ENCODE measurements at regions not wholly inside any gene's neighbourhood (a gene's known extent, or its start where the extent isn't known, plus 50 kb on each side); places are given as distances from the start of the nearest gene placed in this dataset.

DNA sequence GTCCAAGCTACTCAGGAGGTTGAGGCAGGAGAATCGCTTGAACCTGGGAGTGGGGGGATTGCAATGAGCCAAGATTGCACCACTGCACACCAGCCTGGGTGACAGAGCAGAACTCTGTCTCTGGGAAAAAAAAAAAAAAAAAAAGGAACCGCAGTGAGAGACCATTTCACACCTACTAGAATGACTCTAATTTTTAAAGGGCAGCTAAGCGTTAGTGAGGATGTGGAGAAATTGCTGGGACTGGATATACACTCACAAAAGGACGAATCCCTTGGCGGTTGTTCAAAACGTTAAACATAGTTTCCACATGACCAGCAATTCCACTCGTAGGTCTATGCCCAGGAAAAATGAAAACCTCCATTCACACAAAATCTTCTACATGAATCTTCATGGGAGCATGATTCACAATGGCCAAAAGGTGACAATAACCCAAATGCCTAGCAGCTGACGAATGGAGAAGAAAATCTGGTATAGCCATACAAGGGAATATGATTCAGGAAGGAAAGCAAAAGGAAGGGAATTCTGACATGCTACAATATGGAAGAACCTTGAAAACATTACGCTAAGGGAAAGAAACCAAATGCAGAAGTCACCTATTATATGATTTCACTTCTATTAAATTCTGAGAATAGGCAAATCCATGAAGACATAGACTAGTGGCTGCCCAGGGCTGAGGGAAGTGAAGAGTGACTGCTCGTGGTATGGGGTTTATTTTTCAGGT, 127.0 kb downstream of the CHSY1 start:
- no peaks in the 10 kb centered on the region for H3K27me3 ChIP-seq (ENCODE audit: control insufficient read depth, insufficient read depth)
- DNase-seq: peak in 1 of 3 donors; percentile 8
- H3K4me1 ChIP-seq (ENCODE audit: control insufficient read depth, insufficient read depth, low read length): peaks cover 10% of the 10 kb centered on the region
- intact Hi-C loops (cut with DNase I): loop anchor here in 2 of 4 donors (10.0 kb wide), 2 partner anchors 80 to 130 kb away; partner anchors contain the start of gene CHSY1 (in 1 of the 2)
- 79% methylated on average over 10 of the region's 10 CpGs for WGBS
- no peak overlapping the region for H3K4me3 ChIP-seq (ENCODE audit: low read length)
- H3K27ac ChIP-seq (ENCODE audit: low read length): no peak overlapping the region
- no peak for ATAC-seq
- no peaks in the 10 kb centered on the region for H3K9me3 ChIP-seq (ENCODE audit: control insufficient read depth, low read length)

DNA sequence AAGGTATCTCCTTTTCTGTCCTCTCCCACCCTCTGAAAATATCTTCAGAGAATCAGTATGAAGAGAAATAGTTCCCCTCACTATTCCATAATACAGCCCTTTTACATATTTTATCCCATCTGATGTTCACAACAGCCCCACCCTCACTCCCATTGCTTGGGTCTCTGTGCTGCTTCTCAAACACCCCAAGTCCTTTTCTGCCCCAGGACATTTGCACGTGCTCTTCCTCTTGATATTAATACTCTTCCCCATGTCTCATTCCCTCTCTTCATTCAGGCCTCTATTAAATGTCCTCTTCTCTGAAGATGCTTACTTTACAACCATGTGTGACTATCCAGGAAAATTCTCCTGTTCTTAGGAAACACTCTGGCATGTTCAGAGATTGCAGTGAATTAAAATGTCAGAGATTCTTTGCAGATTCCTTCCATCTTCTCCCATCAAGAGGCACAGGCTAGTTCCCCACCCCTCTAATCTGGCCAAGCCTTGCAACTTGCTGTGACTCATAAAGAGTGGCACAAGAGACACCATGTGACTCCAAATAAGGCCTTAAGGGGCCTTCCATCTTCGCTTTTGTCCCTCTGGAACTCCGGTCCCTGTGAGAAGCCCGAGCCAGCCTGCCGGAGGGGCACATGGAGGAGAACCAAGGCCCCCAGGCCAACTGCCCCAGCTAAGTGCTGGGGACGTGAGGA, 128.5 kb downstream of the CHSY1 start:
- peak in 1 of 3 donors; percentile 27 for DNase-seq
- intact Hi-C loops (cut with DNase I): loop anchor here in 2 of 4 donors (10.0 kb wide), 2 partner anchors 81 to 131 kb away; partner anchors contain the start of gene CHSY1 (in 1 of the 2)
- Histone ChIP-seq H3K4me1 (ENCODE audit: control insufficient read depth, insufficient read depth, low read length) (peaks cover 10% of the 10 kb centered on the region), H3K9me3 (ENCODE audit: control insufficient read depth, low read length) (no peaks in the 10 kb centered on the region), H3K4me3 (ENCODE audit: low read length) (no peak overlapping the region), H3K27me3 (ENCODE audit: control insufficient read depth, insufficient read depth) (no peaks in the 10 kb centered on the region), H3K27ac (ENCODE audit: low read length) (no peak overlapping the region)
- no peak for ATAC-seq
- 93% methylated on average over 6 of the region's 6 CpGs for WGBS

DNA sequence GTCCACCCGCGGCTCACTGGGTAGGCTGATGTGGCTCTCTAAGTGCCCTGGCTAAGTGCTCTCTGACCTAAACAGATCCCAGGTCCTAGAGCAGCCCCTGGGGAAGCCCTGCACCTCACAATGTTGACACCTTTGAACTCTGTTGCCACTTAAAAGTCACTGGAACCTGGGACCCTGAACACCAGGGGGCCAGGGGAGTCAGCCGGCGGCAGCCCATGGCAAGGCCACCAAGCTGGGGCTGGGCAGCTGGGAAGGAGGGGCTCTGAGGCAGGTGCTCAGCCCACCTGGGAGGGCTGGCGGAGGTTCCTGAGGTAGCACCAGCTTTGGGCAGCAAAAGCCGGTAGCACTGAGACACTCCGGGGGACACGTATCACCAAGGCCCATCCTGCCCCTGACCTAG, 129.0 kb downstream of the CHSY1 start:
- no peak for ATAC-seq
- H3K9me3 ChIP-seq (ENCODE audit: control insufficient read depth, low read length): no peaks in the 10 kb centered on the region
- no peaks in the 10 kb centered on the region for H3K27me3 ChIP-seq (ENCODE audit: control insufficient read depth, insufficient read depth)
- intact Hi-C loops (cut with DNase I): loop anchor here in 2 of 4 donors (10.0 kb wide), 2 partner anchors 82 to 132 kb away; partner anchors contain the start of gene CHSY1 (in 1 of the 2)
- peaks cover 10% of the 10 kb centered on the region for H3K4me1 ChIP-seq (ENCODE audit: control insufficient read depth, insufficient read depth, low read length)
- H3K27ac ChIP-seq (ENCODE audit: low read length): no peak overlapping the region
- peak in 1 of 3 donors; percentile 40 for DNase-seq
- 96% methylated on average over 8 of the region's 8 CpGs for WGBS
- H3K4me3 ChIP-seq (ENCODE audit: low read length): no peak overlapping the region

DNA sequence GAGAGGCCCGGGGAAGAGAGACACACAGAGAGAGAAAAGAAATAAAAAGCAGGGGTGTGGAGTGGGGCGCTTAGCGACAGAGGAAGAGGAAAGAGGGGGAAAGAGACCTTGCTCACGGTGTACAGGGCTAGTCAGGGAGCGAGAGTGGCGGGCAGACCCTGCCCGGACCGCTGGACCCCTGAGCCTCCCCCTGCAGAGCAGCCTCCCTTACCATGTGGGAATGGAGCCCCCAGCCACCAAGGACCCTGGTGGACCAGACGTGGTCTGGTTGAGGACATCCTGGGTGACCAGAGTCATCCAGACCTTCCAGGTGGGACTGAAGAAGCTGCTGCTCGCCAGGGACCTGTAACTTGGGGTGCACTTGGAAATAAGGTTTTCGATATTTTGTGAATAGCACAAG, 129.6 kb downstream of the CHSY1 start:
- no peak overlapping the region for H3K4me3 ChIP-seq (ENCODE audit: low read length)
- peak in 1 of 3 donors; percentile 35 for DNase-seq
- no peaks in the 10 kb centered on the region for H3K27me3 ChIP-seq (ENCODE audit: control insufficient read depth, insufficient read depth)
- peak in 1 of 2 donors; percentile 16 for ATAC-seq
- peaks cover 10% of the 10 kb centered on the region for H3K4me1 ChIP-seq (ENCODE audit: control insufficient read depth, insufficient read depth, low read length)
- intact Hi-C loops (cut with DNase I): loop anchor here in 2 of 4 donors (10.0 kb wide), 2 partner anchors 83 to 133 kb away; partner anchors contain the start of gene CHSY1 (in 1 of the 2)
- H3K9me3 ChIP-seq (ENCODE audit: control insufficient read depth, low read length): no peaks in the 10 kb centered on the region
- WGBS: 83% methylated on average over 11 of the region's 11 CpGs
- H3K27ac ChIP-seq (ENCODE audit: low read length): no peak overlapping the region

DNA sequence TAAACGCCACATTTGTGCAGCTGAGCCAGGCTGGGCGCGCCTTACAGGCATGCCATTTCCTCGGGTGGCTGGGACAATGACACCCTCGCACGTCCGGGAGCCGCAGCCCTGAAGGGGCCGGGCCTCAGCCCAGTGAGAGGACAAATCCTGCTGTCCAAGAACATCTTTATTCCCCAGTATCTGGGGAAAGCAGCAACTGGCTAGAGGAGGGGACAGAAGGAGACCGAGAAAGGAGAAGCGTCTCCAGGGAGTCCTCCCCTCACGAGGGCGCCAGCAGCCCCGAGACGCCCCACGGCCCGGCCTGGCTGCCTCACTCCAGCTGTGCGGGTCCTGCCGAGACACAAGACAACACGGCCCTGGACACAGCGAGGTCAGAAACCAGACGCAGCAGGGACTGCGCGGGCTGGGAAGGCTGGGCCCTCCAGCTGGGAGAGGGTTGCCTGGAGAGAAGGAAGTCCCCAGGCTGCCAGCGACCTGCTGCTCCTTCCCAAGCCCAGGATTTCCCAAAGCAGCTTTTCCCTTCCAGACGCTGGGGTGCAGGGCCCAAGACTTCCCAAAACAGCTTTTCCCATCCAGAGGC, 130.2 kb downstream of the CHSY1 start:
- peak; percentile 78 to 94 (median 92) for DNase-seq
- Histone ChIP-seq H3K27me3 (ENCODE audit: control insufficient read depth, insufficient read depth) (no peaks in the 10 kb centered on the region), H3K27ac (ENCODE audit: low read length) (peak overlapping the region; percentile 8), H3K4me1 (ENCODE audit: control insufficient read depth, insufficient read depth, low read length) (peaks cover 5% of the 10 kb centered on the region), H3K4me3 (ENCODE audit: low read length) (no peak overlapping the region), H3K9me3 (ENCODE audit: control insufficient read depth, low read length) (no peaks in the 10 kb centered on the region)
- intact Hi-C loops (cut with DNase I): loop anchor here in 2 of 4 donors (10.0 kb wide), 2 partner anchors 83 to 133 kb away; partner anchors contain the start of gene CHSY1 (in 1 of the 2)
- 5% methylated on average over 26 of the region's 26 CpGs for WGBS
- ATAC-seq: peak; percentile 89 to 91

DNA sequence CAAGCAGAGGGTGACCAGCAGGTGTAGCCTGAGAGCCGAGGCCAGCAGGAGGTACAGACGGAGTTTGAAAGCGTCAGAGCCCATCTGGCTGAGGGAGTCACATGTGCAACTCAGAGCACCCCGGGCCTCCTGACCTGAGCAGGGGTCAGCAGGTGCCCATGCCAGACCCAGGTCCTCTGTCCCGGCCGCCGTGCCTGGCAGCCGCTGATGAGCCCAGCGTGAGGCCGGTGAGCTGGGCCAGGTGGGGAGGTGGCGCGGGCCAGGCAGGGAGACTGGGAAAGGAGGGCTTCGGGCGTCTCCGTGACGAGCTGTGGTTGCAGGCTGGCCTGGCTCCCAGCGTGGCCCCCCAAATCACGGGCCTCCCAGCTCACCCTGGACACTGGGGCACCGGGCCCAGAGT, 130.9 kb downstream of the CHSY1 start:
- peaks cover 5% of the 10 kb centered on the region for H3K4me1 ChIP-seq (ENCODE audit: control insufficient read depth, insufficient read depth, low read length)
- H3K4me3 ChIP-seq (ENCODE audit: low read length): no peak overlapping the region
- 71% methylated on average over 19 of the region's 19 CpGs for WGBS
- no peaks in the 10 kb centered on the region for H3K27me3 ChIP-seq (ENCODE audit: control insufficient read depth, insufficient read depth)
- ATAC-seq: peak; percentile 30
- peak in 1 of 3 donors; percentile 73 for DNase-seq
- H3K9me3 ChIP-seq (ENCODE audit: control insufficient read depth, low read length): no peaks in the 10 kb centered on the region
- no peak overlapping the region for H3K27ac ChIP-seq (ENCODE audit: low read length)
- intact Hi-C loops (cut with DNase I): loop anchor here in 2 of 4 donors (10.0 kb wide), 2 partner anchors 84 to 134 kb away; partner anchors contain the start of gene CHSY1 (in 1 of the 2)

DNA sequence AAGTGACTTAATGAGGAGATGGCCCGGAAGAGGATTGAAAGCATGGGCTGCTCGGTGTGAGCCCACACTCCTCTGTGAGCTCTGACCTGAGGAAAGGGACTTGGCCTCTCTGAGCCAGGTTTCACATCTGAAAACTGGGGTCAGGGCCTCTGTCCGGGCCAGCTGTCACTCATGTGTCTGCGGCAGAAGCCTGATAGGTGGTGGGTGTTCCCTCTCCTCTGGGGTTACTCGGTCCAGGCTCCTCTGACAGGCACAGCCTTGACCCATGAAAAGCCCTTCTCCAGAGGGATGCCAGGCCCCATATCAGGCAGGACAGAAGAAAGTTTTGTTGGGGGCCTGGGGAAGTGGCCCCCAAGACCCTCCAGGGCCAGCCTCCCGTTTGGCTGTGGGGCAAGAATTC, 131.4 kb downstream of the CHSY1 start:
- peak in 1 of 3 donors; percentile 46 for DNase-seq
- no peaks in the 10 kb centered on the region for H3K9me3 ChIP-seq (ENCODE audit: control insufficient read depth, low read length)
- ATAC-seq: no peak
- H3K27ac ChIP-seq (ENCODE audit: low read length): no peak overlapping the region
- 91% methylated on average over 6 of the region's 6 CpGs for WGBS
- H3K4me3 ChIP-seq (ENCODE audit: low read length): no peak overlapping the region
- intact Hi-C loops (cut with DNase I): loop anchor here in 2 of 4 donors (10.0 kb wide), 2 partner anchors 84 to 134 kb away; partner anchors contain the start of gene CHSY1 (in 1 of the 2)
- H3K27me3 ChIP-seq (ENCODE audit: control insufficient read depth, insufficient read depth): no peaks in the 10 kb centered on the region
- peaks cover 5% of the 10 kb centered on the region for H3K4me1 ChIP-seq (ENCODE audit: control insufficient read depth, insufficient read depth, low read length)

Measured in right cardiac atrium (tissue), 5 donors.